Adipocyte (in vitro differentiated cells): ENCODE measurements at regions not wholly inside any gene's neighbourhood (a gene's known extent, or its start where the extent isn't known, plus 50 kb on each side); places are given as distances from the start of the nearest gene placed in this dataset.
"Not testable (repeated sequence)": the region's sequence is repeated elsewhere in the genome, so short reads cannot be mapped to it uniquely, and the experiment has no call there.

ENCODE experiments used
- DNase-seq: peaks from one replicate; pipeline ENCODE4 v3.0.0-alpha.2; 2015; ENCODE audit warnings: low read depth
- H3K27me3 ChIP-seq: replicated peaks from 2 replicates; pipeline ENCODE4 v1.7.0; 2013; ENCODE audit warnings: mild to moderate bottlenecking, low read length, moderate library complexity; ENCODE audit not compliant: control insufficient read depth, insufficient read depth
- H3K36me3 ChIP-seq: 2 replicates; pipeline ENCODE4 v1.7.0; 2013; ENCODE audit warnings: low read length, mild to moderate bottlenecking, moderate library complexity; ENCODE audit not compliant: control insufficient read depth, insufficient read depth, severe bottlenecking
- H3K4me1 ChIP-seq: 2 replicates; pipeline ENCODE4 v1.7.0; 2013; ENCODE audit warnings: mild to moderate bottlenecking, low read length, moderate library complexity; ENCODE audit not compliant: control insufficient read depth, insufficient read depth
- H3K4me3 ChIP-seq: 2 replicates; pipeline ENCODE4 v1.7.0; 2013; ENCODE audit warnings: mild to moderate bottlenecking, low read length, moderate library complexity
- H3K9ac ChIP-seq: 2 replicates; pipeline ENCODE4 v1.7.0; 2013; ENCODE audit warnings: mild to moderate bottlenecking, low read length, moderate library complexity
- H3K9me3 ChIP-seq: 2 replicates; pipeline ENCODE4 v1.7.0; 2013; ENCODE audit warnings: mild to moderate bottlenecking, low read length, moderate library complexity; ENCODE audit not compliant: control insufficient read depth

DNA sequence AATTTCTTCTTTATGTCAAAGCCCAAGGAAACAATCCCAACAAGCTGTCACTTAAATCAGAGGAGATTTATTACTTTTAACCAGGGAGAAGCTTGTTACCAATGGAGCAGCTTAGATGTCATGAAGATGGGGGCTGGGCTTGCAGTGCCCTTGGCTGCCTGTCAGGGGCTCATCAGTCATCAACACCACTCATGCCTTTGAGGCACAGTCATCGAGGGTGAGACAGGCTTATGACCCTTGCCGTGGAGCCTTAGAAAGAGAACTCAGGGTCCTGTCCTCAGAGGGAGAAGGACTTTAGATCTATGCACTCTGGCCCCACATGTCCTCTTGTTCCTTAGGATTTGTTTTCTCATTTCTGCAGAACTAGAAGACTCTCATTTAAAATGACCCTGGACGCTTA lies 318.3 kb downstream of the CBLN1 start:
- Histone ChIP-seq H3K36me3 (no peaks in the 10 kb centered on the region), H3K4me3 (peak overlapping the region; percentile 38)
- no peak for DNase-seq

DNA sequence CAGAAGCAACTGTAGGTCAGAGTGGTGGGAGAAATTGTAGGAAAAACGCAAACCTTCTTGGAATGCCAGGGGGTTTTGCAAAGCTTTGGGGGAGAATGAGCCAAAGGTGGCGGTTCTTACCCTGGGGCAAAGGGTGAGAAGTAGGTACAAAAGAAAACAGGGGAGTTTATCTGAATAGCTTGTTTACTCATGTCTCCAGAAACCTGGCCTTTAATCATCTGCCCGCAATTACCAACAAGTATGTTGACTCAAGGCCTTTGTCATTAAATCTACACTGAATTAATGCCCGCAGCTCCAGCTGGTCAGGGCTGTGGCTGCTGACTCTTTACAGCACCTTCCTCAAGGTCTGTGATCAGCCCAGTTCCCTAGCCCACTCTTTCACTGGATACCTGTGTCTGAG lies 320.1 kb downstream of the CBLN1 start:
- H3K4me3 ChIP-seq, result no peak overlapping the region
- no peak overlapping the region for H3K9ac ChIP-seq
- H3K9me3 ChIP-seq, result no peaks in the 10 kb centered on the region
- H3K4me1 ChIP-seq, result peaks cover 38% of the 10 kb centered on the region
- H3K36me3 ChIP-seq, result no peaks in the 10 kb centered on the region
- H3K27me3 ChIP-seq, result no peaks in the 10 kb centered on the region
- no peak for DNase-seq

More for the DNA sequence above, 318.3 kb downstream of the CBLN1 start:
- Histone ChIP-seq H3K4me1 (peaks cover 38% of the 10 kb centered on the region), H3K27me3 (no peaks in the 10 kb centered on the region), H3K9ac (peak overlapping the region; percentile 64), H3K9me3 (no peaks in the 10 kb centered on the region)

DNA sequence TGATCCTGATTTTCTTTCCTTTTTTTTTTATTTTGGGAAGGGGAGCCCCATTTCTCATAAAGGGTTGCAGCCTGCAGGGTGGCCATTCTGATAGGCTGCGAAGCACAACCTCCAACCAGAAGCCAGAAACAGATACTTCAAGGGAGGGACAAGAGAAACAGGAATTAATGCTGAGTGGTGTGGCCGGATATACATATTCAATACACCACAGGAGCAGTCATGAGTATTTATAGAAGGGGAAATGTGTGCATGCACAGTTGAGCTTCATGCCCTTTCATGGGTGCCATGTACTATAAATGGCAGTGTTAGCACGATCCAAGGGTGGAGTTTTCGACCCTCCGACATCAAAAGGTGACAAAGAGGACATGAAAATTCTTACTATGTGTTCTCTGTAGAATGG lies 320.8 kb downstream of the CBLN1 start:
- Histone ChIP-seq H3K9ac (no peak overlapping the region), H3K4me3 (no peak overlapping the region), H3K36me3 (no peaks in the 10 kb centered on the region), H3K27me3 (no peaks in the 10 kb centered on the region), H3K9me3 (no peaks in the 10 kb centered on the region), H3K4me1 (peaks cover 31% of the 10 kb centered on the region)
- DNase-seq, result no peak

DNA sequence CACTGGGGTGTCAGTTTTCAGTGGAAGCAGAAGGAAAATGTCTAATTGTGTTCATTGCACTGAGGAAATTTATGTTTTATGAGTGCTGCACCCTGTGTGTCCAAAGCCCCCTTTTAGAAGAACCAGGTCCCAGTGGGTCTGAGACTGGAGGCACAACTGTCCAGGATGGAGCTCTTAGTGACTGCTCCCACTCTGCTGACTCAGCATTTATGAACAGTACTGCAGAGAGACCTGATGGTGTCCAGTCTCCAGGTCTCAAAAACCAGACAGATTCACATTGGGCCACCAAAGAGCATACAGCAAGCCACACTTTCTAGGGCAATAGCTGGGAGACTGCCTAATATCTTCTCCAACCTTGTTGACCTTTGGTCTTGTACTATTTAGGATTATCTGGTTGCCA lies 321.9 kb downstream of the CBLN1 start:
- H3K27me3 ChIP-seq, result no peaks in the 10 kb centered on the region
- H3K4me3 ChIP-seq, result no peak overlapping the region
- no peak for DNase-seq
- no peak overlapping the region for H3K9ac ChIP-seq
- H3K9me3 ChIP-seq, result no peaks in the 10 kb centered on the region
- peaks cover 20% of the 10 kb centered on the region for H3K4me1 ChIP-seq
- H3K36me3 ChIP-seq, result no peaks in the 10 kb centered on the region

DNA sequence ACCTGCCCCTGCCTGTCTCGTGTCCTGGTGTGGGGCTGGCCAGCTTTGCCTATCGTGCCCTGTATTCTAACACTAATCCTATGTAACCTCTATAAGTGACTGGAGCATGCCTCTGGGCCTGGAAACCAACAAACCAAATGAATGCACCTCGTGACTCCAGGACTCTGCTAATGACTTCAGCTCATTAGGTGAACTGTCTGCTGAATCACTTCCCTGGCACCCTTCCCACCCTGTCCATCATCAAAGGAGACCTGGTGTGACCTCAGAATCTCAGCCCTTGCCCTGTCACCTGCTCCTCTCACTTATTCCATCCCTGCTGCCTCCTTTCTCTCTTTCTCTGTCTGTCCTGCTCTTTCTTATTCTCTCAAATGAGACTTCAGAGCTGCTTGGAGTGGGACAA lies 322.4 kb downstream of the CBLN1 start:
- H3K27me3 ChIP-seq, result no peaks in the 10 kb centered on the region
- DNase-seq, result no peak
- H3K4me3 ChIP-seq, result no peak overlapping the region
- H3K36me3 ChIP-seq, result no peaks in the 10 kb centered on the region
- H3K4me1 ChIP-seq, result peaks cover 14% of the 10 kb centered on the region
- no peaks in the 10 kb centered on the region for H3K9me3 ChIP-seq
- H3K9ac ChIP-seq, result no peak overlapping the region

DNA sequence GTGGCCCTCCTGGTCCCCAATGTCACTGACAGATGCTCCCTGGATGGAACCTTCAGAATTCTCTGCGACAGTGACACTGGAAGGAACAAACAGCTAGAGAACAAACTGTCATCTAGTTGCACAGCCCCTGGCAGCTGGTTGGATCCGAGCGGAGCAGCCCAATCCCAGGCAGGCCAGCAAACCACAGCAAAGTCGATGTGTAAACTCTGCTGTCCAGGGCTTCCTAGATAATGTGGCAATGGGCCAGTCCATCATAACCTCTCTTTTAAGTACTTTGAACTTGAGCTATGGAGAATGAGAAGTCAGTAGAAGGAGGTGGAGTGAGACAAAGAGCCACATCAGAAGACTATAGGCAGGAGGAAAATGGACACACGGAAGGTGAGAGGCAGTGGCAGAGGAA lies 323.0 kb downstream of the CBLN1 start:
- no peak for DNase-seq
- H3K27me3 ChIP-seq, result no peaks in the 10 kb centered on the region
- H3K4me1 ChIP-seq, result peaks cover 9% of the 10 kb centered on the region
- no peak overlapping the region for H3K9ac ChIP-seq
- no peak overlapping the region for H3K4me3 ChIP-seq
- no peaks in the 10 kb centered on the region for H3K9me3 ChIP-seq
- no peaks in the 10 kb centered on the region for H3K36me3 ChIP-seq

DNA sequence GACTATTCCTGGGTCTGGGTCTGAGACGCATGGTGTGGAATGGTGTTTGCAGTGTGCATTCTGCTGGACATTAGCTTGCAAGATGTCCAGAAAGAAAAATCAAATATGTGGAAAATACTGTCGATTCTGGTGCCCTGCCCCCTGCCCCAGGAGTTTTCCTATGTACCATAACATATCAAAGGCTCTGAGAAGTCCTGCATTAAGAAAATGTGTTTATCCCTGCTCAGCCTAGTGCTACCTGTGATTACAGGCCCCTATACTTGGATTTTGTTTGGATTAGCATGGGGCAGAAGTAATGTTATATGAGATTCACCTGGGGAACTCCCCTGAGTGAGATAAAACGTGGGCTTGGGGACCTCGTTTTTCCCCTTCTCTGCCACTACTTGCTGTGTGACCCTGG lies 325.0 kb downstream of the CBLN1 start:
- Histone ChIP-seq H3K9me3 (no peaks in the 10 kb centered on the region), H3K27me3 (no peaks in the 10 kb centered on the region), H3K4me3 (no peak overlapping the region), H3K4me1 (peaks cover 5% of the 10 kb centered on the region), H3K9ac (no peak overlapping the region), H3K36me3 (no peaks in the 10 kb centered on the region)
- no peak for DNase-seq

DNA sequence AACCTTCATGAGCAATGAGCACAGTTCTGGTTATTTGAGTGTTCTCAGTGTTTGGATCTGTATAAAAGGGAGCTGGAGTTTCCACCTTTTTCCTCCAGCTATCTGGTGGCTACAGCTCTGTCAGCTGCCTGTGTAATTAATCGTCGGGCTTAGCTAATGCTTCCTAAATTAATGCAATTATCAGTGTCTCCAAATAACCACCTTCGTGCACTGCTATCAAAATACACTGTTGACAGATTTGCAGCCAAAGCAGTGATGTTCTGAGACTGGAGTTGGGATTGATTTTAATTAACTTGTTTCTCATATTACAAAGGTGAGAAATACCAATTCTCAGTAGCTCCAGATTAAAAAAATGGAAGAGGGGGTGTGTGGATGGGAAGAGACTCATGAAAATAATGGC lies 325.8 kb downstream of the CBLN1 start:
- no peak overlapping the region for H3K4me3 ChIP-seq
- H3K36me3 ChIP-seq, result no peaks in the 10 kb centered on the region
- H3K4me1 ChIP-seq, result peaks cover 5% of the 10 kb centered on the region
- DNase-seq, result no peak
- no peak overlapping the region for H3K9ac ChIP-seq
- no peaks in the 10 kb centered on the region for H3K27me3 ChIP-seq
- no peaks in the 10 kb centered on the region for H3K9me3 ChIP-seq

DNA sequence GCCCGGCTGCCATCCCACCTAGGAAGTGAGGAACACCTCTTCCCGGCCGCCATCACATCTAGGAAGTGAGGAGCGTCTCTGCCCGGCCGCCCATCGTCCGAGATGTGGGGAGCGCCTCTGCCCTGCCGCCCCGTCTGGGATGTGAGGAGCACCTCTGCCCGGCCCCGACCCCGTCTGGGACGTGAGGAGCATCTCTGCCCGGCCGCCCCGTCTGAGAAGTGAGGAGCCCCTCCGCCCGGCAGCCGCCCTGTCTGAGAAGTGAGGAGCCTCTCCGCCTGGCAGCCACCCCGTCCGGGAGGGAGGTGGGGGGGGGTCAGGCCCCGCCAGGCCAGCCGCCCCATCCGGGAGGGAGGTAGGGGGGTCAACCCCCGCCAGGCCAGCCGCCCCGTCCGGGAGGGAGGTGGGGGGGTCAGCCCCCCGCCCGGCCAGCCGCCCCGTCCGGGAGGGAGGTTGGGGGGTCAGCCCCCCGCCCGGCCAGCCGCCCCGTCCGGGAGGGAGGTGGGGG lies 330.0 kb downstream of the CBLN1 start:
- H3K36me3 ChIP-seq, H3K27me3 ChIP-seq, DNase-seq, H3K4me3 ChIP-seq, H3K9ac ChIP-seq, H3K9me3 ChIP-seq: not testable (repeated sequence)
- peaks cover 15% of the 10 kb centered on the region for H3K4me1 ChIP-seq

DNA sequence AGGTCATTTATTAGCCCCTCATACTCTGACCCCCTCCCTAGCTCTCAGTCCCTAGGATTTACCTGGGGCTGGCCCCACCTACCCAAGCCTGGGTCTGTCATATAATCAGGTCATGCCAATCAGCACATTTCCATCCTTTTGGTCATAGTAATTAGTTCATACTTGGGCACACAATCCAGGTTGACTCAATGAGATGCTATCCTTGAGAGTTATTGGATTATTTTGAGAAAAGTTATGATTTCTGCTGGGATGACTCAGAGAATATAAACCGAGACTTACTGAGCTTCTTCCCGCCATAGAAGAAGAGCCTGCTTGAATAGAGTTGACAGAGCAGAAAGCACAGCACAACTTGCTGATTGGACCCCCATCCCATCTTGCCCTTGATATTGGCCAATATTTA lies 331.5 kb downstream of the CBLN1 start:
- Histone ChIP-seq H3K27me3 (peaks cover 10% of the 10 kb centered on the region), H3K4me3 (peak overlapping the region; percentile 32), H3K4me1 (peaks cover 15% of the 10 kb centered on the region), H3K9me3 (no peaks in the 10 kb centered on the region), H3K36me3 (no peaks in the 10 kb centered on the region), H3K9ac (no peak overlapping the region)
- DNase-seq, result no peak

DNA sequence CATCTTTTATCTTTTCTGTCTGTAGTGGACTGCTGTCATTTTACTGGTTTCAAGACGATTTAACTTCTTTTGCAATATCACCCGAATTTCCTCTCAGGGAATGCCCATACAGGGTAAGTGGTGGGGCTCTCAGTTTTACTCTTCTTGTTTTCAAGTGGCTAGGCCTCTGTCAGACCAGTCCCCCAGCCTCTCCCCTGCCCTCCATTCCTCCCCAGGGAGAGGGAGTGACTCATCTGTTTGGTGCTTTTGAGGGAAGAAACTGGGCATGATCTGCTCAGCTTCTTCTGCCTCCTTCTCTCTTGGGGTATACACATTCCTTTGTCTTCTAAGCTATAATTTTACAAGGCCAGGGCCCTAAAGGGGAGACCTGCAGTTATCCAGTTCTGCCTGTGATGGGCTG lies 332.0 kb downstream of the CBLN1 start:
- DNase-seq, result peak; percentile 18
- Histone ChIP-seq H3K4me3 (peak overlapping the region; percentile 32), H3K9ac (no peak overlapping the region), H3K27me3 (peaks cover 12% of the 10 kb centered on the region), H3K36me3 (no peaks in the 10 kb centered on the region), H3K4me1 (peaks cover 15% of the 10 kb centered on the region), H3K9me3 (no peaks in the 10 kb centered on the region)

DNA sequence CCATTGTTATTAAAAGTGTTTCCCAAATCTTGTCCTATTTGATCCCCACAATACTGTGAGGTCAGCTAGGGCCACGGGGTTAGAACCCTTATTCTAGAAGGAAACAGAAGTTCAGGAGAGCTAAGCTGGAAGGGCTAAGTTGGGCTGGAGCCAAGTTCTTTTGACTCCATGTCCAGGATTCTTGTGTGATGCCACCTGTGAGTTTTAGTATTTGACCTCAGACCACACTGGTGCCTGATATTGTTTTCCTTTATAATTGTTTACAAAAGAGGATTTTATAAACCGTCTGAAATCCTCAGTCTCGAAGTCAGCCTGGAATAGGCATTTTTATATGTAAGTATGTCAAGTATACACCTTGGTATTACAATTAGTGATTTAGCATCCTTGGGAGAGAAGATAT lies 332.7 kb downstream of the CBLN1 start:
- no peak for DNase-seq
- no peaks in the 10 kb centered on the region for H3K36me3 ChIP-seq
- no peak overlapping the region for H3K4me3 ChIP-seq
- no peak overlapping the region for H3K9ac ChIP-seq
- H3K9me3 ChIP-seq, result no peaks in the 10 kb centered on the region
- peaks cover 15% of the 10 kb centered on the region for H3K4me1 ChIP-seq
- peaks cover 19% of the 10 kb centered on the region for H3K27me3 ChIP-seq
